Lung (tissue), 11 donors: ENCODE measurements at regions not wholly inside any gene's neighbourhood (a gene's known extent, or its start where the extent isn't known, plus 50 kb on each side); places are given as distances from the start of the nearest gene placed in this dataset.

Experiments used
- ATAC-seq: fragments of 200-7000 bp; cut with Tn5 transposase; one replicate; pipeline ENCODE4 v1.9.1; 2020; ENCODE audit warnings: moderate number of reproducible peaks; ENCODE audit not compliant: insufficient read depth, low FRiP score
- DNase-seq, 3 donors: peaks; one replicate each; pipeline ENCODE4 v3.0.0-alpha.2; 2013 to 2017
- H3K27ac ChIP-seq, 2 donors: one replicate each; pipeline ENCODE4 v1.5.1; 2013; ENCODE audit warnings: mild to moderate bottlenecking in 2 of 2, moderate library complexity in 2 of 2, control low read depth in 1 of 2, inconsistent platforms in 1 of 2, low read depth in 1 of 2, low read length in 1 of 2
- H3K27me3 ChIP-seq, 3 donors: one replicate each; pipeline ENCODE4 v1.5.1; 2013; ENCODE audit warnings: low read length in 2 of 3; ENCODE audit not compliant: control insufficient read depth in 3 of 3, insufficient read depth in 3 of 3
- H3K36me3 ChIP-seq, 4 donors: one replicate each; pipeline ENCODE4 v1.5.1; 2013; ENCODE audit warnings: low read length in 4 of 4, mild to moderate bottlenecking in 1 of 4, moderate library complexity in 1 of 4; ENCODE audit not compliant: control insufficient read depth in 4 of 4, insufficient read depth in 4 of 4
- H3K4me1 ChIP-seq, 5 donors: one replicate each; pipeline ENCODE4 v1.5.1; 2013; ENCODE audit warnings: low read length in 5 of 5, mild to moderate bottlenecking in 2 of 5, moderate library complexity in 1 of 5; ENCODE audit not compliant: control insufficient read depth in 5 of 5, insufficient read depth in 5 of 5
- H3K4me3 ChIP-seq: one replicate; pipeline ENCODE4 v1.5.1; 2013; ENCODE audit warnings: mild to moderate bottlenecking, control low read depth, moderate library complexity
- H3K9ac ChIP-seq, 2 donors: one replicate each; pipeline ENCODE4 v1.5.1; 2013; ENCODE audit warnings: low read length in 2 of 2, control low read depth in 1 of 2; ENCODE audit not compliant: insufficient read depth in 1 of 2
- H3K9me3 ChIP-seq, 4 donors: one replicate each; pipeline ENCODE4 v1.5.1; 2013; ENCODE audit warnings: low read length in 3 of 4, mild to moderate bottlenecking in 1 of 4, moderate library complexity in 1 of 4; ENCODE audit not compliant: control insufficient read depth in 4 of 4, insufficient read depth in 3 of 4
- CTCF ChIP-seq: IDR thresholded peaks from 2 replicates; pipeline ENCODE4 v1.5.1; 2012; ENCODE audit warnings: mild to moderate bottlenecking; ENCODE audit errors: control extremely low read depth, extremely low read depth
- WGBS, 2 donors: extraction: QIAGEN DNeasy Blood & Tissue Kit; methylation state at CpG; one replicate each; pipeline ENCODE4 v1.1.7; 2013; 5-methylcytosine and 5-hydroxymethylcytosine counted together
- donor health status: control.
- donor health status: control.
- donor health status: Bipolar disorder and iron deficiency.
- donor health status: healthy.
- donor health status: DM: yes; HTN: yes; CAD: no.

- WGBS, 2 donors, result 63 to 66% methylated on average over 2 of the region's 2 CpGs
- Histone ChIP-seq H3K4me1 (no peaks in the 10 kb centered on the region), H3K36me3 (no peaks in the 10 kb centered on the region), H3K9ac (no peak overlapping the region), H3K9me3 (peaks cover 0 to 2% (median 0%) of the 10 kb centered on the region in 4 donors), H3K4me3 (no peak overlapping the region), H3K27me3 (no peaks in the 10 kb centered on the region), H3K27ac (no peak overlapping the region)
- DNase-seq (no peak), ATAC-seq (no peak)
- no peak for TF ChIP-seq CTCF
These were observed 445.6 kb upstream of the RBMS3 start for GRCh38 chr3:28835249-28835648.

GRCh38 chr3:28835751-28836150 lies 445.1 kb upstream of the RBMS3 start:
- Histone ChIP-seq H3K27me3 (no peaks in the 10 kb centered on the region), H3K9me3 (peaks cover 0 to 2% (median 0%) of the 10 kb centered on the region in 4 donors), H3K4me3 (no peak overlapping the region), H3K36me3 (no peaks in the 10 kb centered on the region), H3K9ac (no peak overlapping the region), H3K27ac (no peak overlapping the region), H3K4me1 (no peaks in the 10 kb centered on the region)
- no peak for TF ChIP-seq CTCF
- ATAC-seq, result no peak
- WGBS, 2 donors, result 44 to 57% methylated on average over 8 of the region's 8 CpGs
- peak; percentile 25 to 39 (median 27) for DNase-seq

- 81 to 83% methylated on average over 2 of the region's 2 CpGs for WGBS, 2 donors
These were observed 444.7 kb upstream of the RBMS3 start for GRCh38 chr3:28836199-28836598.

More at GRCh38 chr3:28836199-28836598, 444.7 kb upstream of the RBMS3 start:
- no peak overlapping the region for H3K9ac ChIP-seq
- H3K27ac ChIP-seq, result no peak overlapping the region
- DNase-seq, result no peak
- H3K27me3 ChIP-seq, result no peaks in the 10 kb centered on the region
- H3K9me3 ChIP-seq, result peaks cover 0 to 2% (median 0%) of the 10 kb centered on the region in 4 donors
- ATAC-seq, result no peak
- no peak overlapping the region for H3K4me3 ChIP-seq
- H3K4me1 ChIP-seq, result no peaks in the 10 kb centered on the region
- no peaks in the 10 kb centered on the region for H3K36me3 ChIP-seq
- no peak for TF ChIP-seq CTCF
